Mucosa of stomach (tissue), 1 donor: ENCODE measurements at regions not wholly inside any gene's neighbourhood (a gene's known extent, or its start where the extent isn't known, plus 50 kb on each side); places are given as distances from the start of the nearest gene placed in this dataset.
"Not testable (repeated sequence)": the region's sequence is repeated elsewhere in the genome, so short reads cannot be mapped to it uniquely, and the experiment has no call there.

ENCODE experiments used
- H3K27me3 ChIP-seq: one replicate; pipeline ENCODE4 v1.7.0; 2013; ENCODE audit warnings: mild to moderate bottlenecking, low read length; ENCODE audit not compliant: control insufficient read depth, insufficient read depth
- H3K36me3 ChIP-seq: one replicate; pipeline ENCODE4 v1.7.0; 2013; ENCODE audit warnings: low read length; ENCODE audit not compliant: control insufficient read depth, insufficient read depth
- H3K4me1 ChIP-seq: one replicate; pipeline ENCODE4 v1.7.0; 2013; ENCODE audit warnings: mild to moderate bottlenecking, low read length; ENCODE audit not compliant: control insufficient read depth, insufficient read depth
- H3K4me3 ChIP-seq: one replicate; pipeline ENCODE4 v1.7.0; 2013; ENCODE audit warnings: low read length
- H3K9ac ChIP-seq: one replicate; pipeline ENCODE4 v1.7.0; 2013; ENCODE audit warnings: mild to moderate bottlenecking, low read length, moderate library complexity
- H3K9me3 ChIP-seq: one replicate; pipeline ENCODE4 v1.7.0; 2013; ENCODE audit warnings: mild to moderate bottlenecking, low read length, moderate library complexity; ENCODE audit not compliant: control insufficient read depth
- donor health status: Pancreatic carcinoma.

- Histone ChIP-seq H3K9me3 (no peaks in the 10 kb centered on the region), H3K36me3 (no peaks in the 10 kb centered on the region), H3K27me3 (no peaks in the 10 kb centered on the region), H3K4me3 (no peak overlapping the region), H3K9ac (no peak overlapping the region), H3K4me1 (peaks cover 7% of the 10 kb centered on the region)
Observed at GRCh38 chr1:65613884-65614283, 178.8 kb upstream of the PDE4B start.

GRCh38 chr1:65615859-65616258 is 176.8 kb upstream of the PDE4B start:
- Histone ChIP-seq H3K4me3 (no peak overlapping the region), H3K4me1 (peaks cover 7% of the 10 kb centered on the region), H3K9ac (no peak overlapping the region), H3K27me3 (no peaks in the 10 kb centered on the region), H3K9me3 (no peaks in the 10 kb centered on the region), H3K36me3 (no peaks in the 10 kb centered on the region)

GRCh38 chr1:65621721-65622120 is 171.0 kb upstream of the PDE4B start:
- H3K4me1 ChIP-seq, H3K27me3 ChIP-seq, H3K4me3 ChIP-seq, H3K9ac ChIP-seq, H3K36me3 ChIP-seq, H3K9me3 ChIP-seq: not testable (repeated sequence)

GRCh38 chr1:65623895-65624294 is 168.8 kb upstream of the PDE4B start:
- H3K4me1 ChIP-seq = peaks cover 7% of the 10 kb centered on the region
- H3K9ac ChIP-seq = no peak overlapping the region
- H3K4me3 ChIP-seq = no peak overlapping the region
- no peaks in the 10 kb centered on the region for H3K27me3 ChIP-seq
- no peaks in the 10 kb centered on the region for H3K9me3 ChIP-seq
- no peaks in the 10 kb centered on the region for H3K36me3 ChIP-seq

GRCh38 chr1:65625528-65625927 is 167.2 kb upstream of the PDE4B start:
- H3K4me3 ChIP-seq = no peak overlapping the region
- no peaks in the 10 kb centered on the region for H3K36me3 ChIP-seq
- H3K4me1 ChIP-seq = peaks cover 7% of the 10 kb centered on the region
- no peak overlapping the region for H3K9ac ChIP-seq
- H3K27me3 ChIP-seq = no peaks in the 10 kb centered on the region
- no peaks in the 10 kb centered on the region for H3K9me3 ChIP-seq

GRCh38 chr1:65626003-65626402 is 166.7 kb upstream of the PDE4B start:
- no peaks in the 10 kb centered on the region for H3K27me3 ChIP-seq
- H3K9me3 ChIP-seq = no peaks in the 10 kb centered on the region
- peaks cover 7% of the 10 kb centered on the region for H3K4me1 ChIP-seq
- no peak overlapping the region for H3K4me3 ChIP-seq
- H3K9ac ChIP-seq = no peak overlapping the region
- no peaks in the 10 kb centered on the region for H3K36me3 ChIP-seq

- Histone ChIP-seq H3K27me3 (no peaks in the 10 kb centered on the region), H3K4me1 (peaks cover 4% of the 10 kb centered on the region), H3K36me3 (no peaks in the 10 kb centered on the region), H3K9ac (no peak overlapping the region), H3K4me3 (no peak overlapping the region), H3K9me3 (no peaks in the 10 kb centered on the region)
Observed at GRCh38 chr1:65629788-65630187, 162.9 kb upstream of the PDE4B start.

- H3K27me3 ChIP-seq = no peaks in the 10 kb centered on the region
- no peaks in the 10 kb centered on the region for H3K4me1 ChIP-seq
- H3K9me3 ChIP-seq = no peaks in the 10 kb centered on the region
- no peaks in the 10 kb centered on the region for H3K36me3 ChIP-seq
- no peak overlapping the region for H3K4me3 ChIP-seq
- no peak overlapping the region for H3K9ac ChIP-seq
Observed at GRCh38 chr1:65630855-65631254, 161.8 kb upstream of the PDE4B start.

- no peak overlapping the region for H3K4me3 ChIP-seq
- no peaks in the 10 kb centered on the region for H3K9me3 ChIP-seq
- H3K9ac ChIP-seq = no peak overlapping the region
- no peaks in the 10 kb centered on the region for H3K4me1 ChIP-seq
- H3K27me3 ChIP-seq = no peaks in the 10 kb centered on the region
- no peaks in the 10 kb centered on the region for H3K36me3 ChIP-seq
Observed at GRCh38 chr1:65632235-65632634, 160.5 kb upstream of the PDE4B start.

- H3K4me3 ChIP-seq = no peak overlapping the region
- H3K9me3 ChIP-seq = no peaks in the 10 kb centered on the region
- no peaks in the 10 kb centered on the region for H3K36me3 ChIP-seq
- no peaks in the 10 kb centered on the region for H3K4me1 ChIP-seq
- no peaks in the 10 kb centered on the region for H3K27me3 ChIP-seq
- H3K9ac ChIP-seq = no peak overlapping the region
Observed at GRCh38 chr1:65640046-65640445, 152.6 kb upstream of the PDE4B start.

- H3K27me3 ChIP-seq, H3K9me3 ChIP-seq, H3K36me3 ChIP-seq, H3K4me3 ChIP-seq, H3K4me1 ChIP-seq, H3K9ac ChIP-seq: not testable (repeated sequence)
Observed at GRCh38 chr1:65649185-65649584, 143.5 kb upstream of the PDE4B start.

- no peaks in the 10 kb centered on the region for H3K9me3 ChIP-seq
- no peaks in the 10 kb centered on the region for H3K27me3 ChIP-seq
- H3K4me3 ChIP-seq = no peak overlapping the region
- H3K4me1 ChIP-seq = no peaks in the 10 kb centered on the region
- no peak overlapping the region for H3K9ac ChIP-seq
- H3K36me3 ChIP-seq = no peaks in the 10 kb centered on the region
Observed at GRCh38 chr1:65650682-65651081, 142.0 kb upstream of the PDE4B start.

- H3K4me1 ChIP-seq, H3K36me3 ChIP-seq, H3K4me3 ChIP-seq, H3K9me3 ChIP-seq, H3K9ac ChIP-seq, H3K27me3 ChIP-seq: not testable (repeated sequence)
Observed at GRCh38 chr1:65654526-65654925, 138.2 kb upstream of the PDE4B start.
